NT2/D1 (cell line): ENCODE measurements at regions not wholly inside any gene's neighbourhood (a gene's known extent, or its start where the extent isn't known, plus 50 kb on each side); places are given as distances from the start of the nearest gene placed in this dataset.

Experiments used
- SUZ12 ChIP-seq: IDR thresholded peaks from 2 replicates; pipeline ENCODE4 v1.6.1; 2011; ENCODE audit not compliant: insufficient read length, insufficient read depth; ENCODE audit errors: extremely low read depth
- YY1 ChIP-seq: IDR thresholded peaks from 2 replicates; pipeline ENCODE4 v1.6.1; 2011; ENCODE audit not compliant: insufficient read length, insufficient read depth
- ZNF274 ChIP-seq: IDR thresholded peaks from 2 replicates; pipeline ENCODE4 v1.6.1; 2011; ENCODE audit warnings: mild to moderate bottlenecking, low read depth, low read length

DNA sequence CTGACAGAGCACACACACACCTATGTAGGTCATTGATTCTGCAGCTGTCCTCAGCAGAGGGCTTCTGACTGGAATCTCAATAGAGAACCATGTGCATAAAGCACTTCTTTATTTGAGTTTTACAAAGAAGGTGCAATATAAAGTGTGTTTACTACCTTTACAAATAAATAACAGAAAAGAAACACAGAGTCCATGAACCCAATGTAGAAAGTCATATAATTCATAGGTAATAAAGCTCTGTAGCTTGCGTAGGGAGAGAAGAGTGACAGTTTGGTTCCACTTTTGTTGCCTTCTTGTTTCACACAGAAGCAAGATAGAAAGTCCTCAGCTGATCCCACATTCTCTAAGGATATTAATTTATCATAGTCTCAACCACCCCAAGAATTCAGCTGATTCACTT is 149.5 kb downstream of the GABRG2 start:
- TF ChIP-seq YY1 (no peak), ZNF274 (no peak), SUZ12 (no peak)
